RWPE1 (cell line): ENCODE measurements at regions not wholly inside any gene's neighbourhood (a gene's known extent, or its start where the extent isn't known, plus 50 kb on each side); places are given as distances from the start of the nearest gene placed in this dataset.

ENCODE experiments used
- CTCF ChIA-PET: fragments of 350-600 bp; sonication (Branson Sonifier 250); formaldehyde crosslinking; extraction: SDS; loops from one replicate; lab custom pipeline; 2021; lab: Yijun Ruan, JAX
- POLR2A ChIA-PET: fragments of 400-600 bp; formaldehyde crosslinking; extraction: SDS; loops from one replicate; lab custom pipeline; 2020; ENCODE audit warnings: antibody characterized with exemption; ENCODE audit not compliant: low non-redundant PET; lab: Yijun Ruan, JAX
- DNase-seq: peaks from one replicate; pipeline ENCODE4 v3.0.0; 2012; ENCODE audit warnings: low spot score
- H3K27ac ChIP-seq: fragments of 450-650 bp; 2 replicates; pipeline ENCODE4 v1.5.1; 2017
- CTCF ChIP-seq: fragments of 450-650 bp; conservative IDR thresholded peaks from 2 replicates; pipeline ENCODE4 v1.5.1; 2017; ENCODE audit warnings: low read depth, mild to moderate bottlenecking

GRCh38 chr4:135114079-135114478, 912.5 kb upstream of the PABPC4L start:
- POLR2A ChIA-PET, result no interaction called here
- TF ChIP-seq CTCF, result no peak
- no peak overlapping the region for H3K27ac ChIP-seq
- DNase-seq, result no peak
- CTCF ChIA-PET, result no interaction called here

- no peak for TF ChIP-seq CTCF
- H3K27ac ChIP-seq, result no peak overlapping the region
- ChIA-PET POLR2A (no interaction called here), CTCF (no interaction called here)
- DNase-seq, result peak; percentile 0
Observed at GRCh38 chr4:135098061-135098460, 896.5 kb upstream of the PABPC4L start.

- POLR2A ChIA-PET, result no interaction called here
- no peak for TF ChIP-seq CTCF
- DNase-seq, result no peak
- CTCF ChIA-PET, result no interaction called here
- no peak overlapping the region for H3K27ac ChIP-seq
Observed at GRCh38 chr4:135073389-135073788, 871.8 kb upstream of the PABPC4L start.

GRCh38 chr4:135072553-135072952, 871.0 kb upstream of the PABPC4L start:
- no peak for DNase-seq
- ChIA-PET POLR2A (no interaction called here), CTCF (no interaction called here)
- no peak overlapping the region for H3K27ac ChIP-seq
- no peak for TF ChIP-seq CTCF

GRCh38 chr4:135065366-135065765, 863.8 kb upstream of the PABPC4L start:
- TF ChIP-seq CTCF, result no peak
- no peak overlapping the region for H3K27ac ChIP-seq
- ChIA-PET CTCF (no interaction called here), POLR2A (no interaction called here)
- no peak for DNase-seq

GRCh38 chr4:135050086-135050717, 848.6 kb upstream of the PABPC4L start:
- no peak for DNase-seq
- TF ChIP-seq CTCF, result no peak
- no peak overlapping the region for H3K27ac ChIP-seq
- ChIA-PET POLR2A (no interaction called here), CTCF (no interaction called here)

- TF ChIP-seq CTCF, result no peak
- POLR2A ChIA-PET, result no interaction called here
- DNase-seq, result no peak
- CTCF ChIA-PET, result no interaction called here
- H3K27ac ChIP-seq, result no peak overlapping the region
Observed at GRCh38 chr4:135032670-135033069, 831.1 kb upstream of the PABPC4L start.
